Activated naive CD4-positive, alpha-beta T cell treated with anti-CD3 and anti-CD28 coated beads, Interleukin-2, amount 10 ng/mL, durations not matched to agents 7 days and 5 days (primary cell): ENCODE measurements at regions not wholly inside any gene's neighbourhood (a gene's known extent, or its start where the extent isn't known, plus 50 kb on each side); places are given as distances from the start of the nearest gene placed in this dataset.

Source experiments
- CTCF ChIA-PET: fragments of 350-600 bp; sonication (Branson Sonifier 250); formaldehyde crosslinking; loops from one replicate; lab custom pipeline; 2021; ENCODE audit warnings: antibody characterized with exemption; lab: Charles Lee
- DNase-seq: peaks from one replicate; pipeline ENCODE4 v3.0.0-alpha.2; 2020
- H3K27ac Mint-ChIP-seq: one replicate; pipeline ENCODE4 v1.8.0; 2021; ENCODE audit warnings: mild to moderate bottlenecking, moderate library complexity, mixed read lengths
- H3K27me3 Mint-ChIP-seq: one replicate; pipeline ENCODE4 v1.8.0; 2021; ENCODE audit warnings: mild to moderate bottlenecking, mixed read lengths
- H3K36me3 Mint-ChIP-seq: one replicate; pipeline ENCODE4 v1.8.0; 2021; ENCODE audit warnings: mixed read lengths
- H3K4me1 Mint-ChIP-seq: one replicate; pipeline ENCODE4 v1.8.0; 2021; ENCODE audit warnings: mixed read lengths
- H3K4me3 Mint-ChIP-seq: one replicate; pipeline ENCODE4 v1.8.0; 2021; ENCODE audit warnings: mild to moderate bottlenecking, moderate library complexity, mixed read lengths
- H3K9me3 Mint-ChIP-seq: one replicate; pipeline ENCODE4 v1.8.0; 2021; ENCODE audit warnings: mixed read lengths

DNA sequence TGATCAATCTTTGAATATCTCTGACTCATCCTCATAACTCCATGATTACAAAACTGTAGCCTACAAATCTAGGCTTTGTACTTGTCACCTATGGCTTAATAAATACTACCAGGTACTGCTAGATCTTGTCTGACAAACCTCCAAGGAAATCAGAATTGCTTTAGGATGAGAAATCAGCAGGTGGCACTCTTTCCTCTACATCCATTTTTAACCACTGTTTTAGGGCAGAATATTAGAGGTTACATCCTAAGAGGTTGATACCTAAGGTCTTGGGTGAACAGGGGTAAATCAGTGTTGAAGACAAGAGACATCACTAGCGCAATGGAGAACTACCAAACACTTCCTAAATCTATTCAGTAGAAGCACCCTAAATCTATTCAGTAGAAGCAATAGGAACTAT, 63.1 kb upstream of the SOX5 start:
- no peak for DNase-seq
- Mint-ChIP-seq H3K36me3 (no peaks in the 10 kb centered on the region), H3K27ac (no peak overlapping the region), H3K27me3 (no peaks in the 10 kb centered on the region), H3K9me3 (no peaks in the 10 kb centered on the region), H3K4me1 (no peaks in the 10 kb centered on the region), H3K4me3 (no peak overlapping the region)
- CTCF ChIA-PET: no interaction called here

DNA sequence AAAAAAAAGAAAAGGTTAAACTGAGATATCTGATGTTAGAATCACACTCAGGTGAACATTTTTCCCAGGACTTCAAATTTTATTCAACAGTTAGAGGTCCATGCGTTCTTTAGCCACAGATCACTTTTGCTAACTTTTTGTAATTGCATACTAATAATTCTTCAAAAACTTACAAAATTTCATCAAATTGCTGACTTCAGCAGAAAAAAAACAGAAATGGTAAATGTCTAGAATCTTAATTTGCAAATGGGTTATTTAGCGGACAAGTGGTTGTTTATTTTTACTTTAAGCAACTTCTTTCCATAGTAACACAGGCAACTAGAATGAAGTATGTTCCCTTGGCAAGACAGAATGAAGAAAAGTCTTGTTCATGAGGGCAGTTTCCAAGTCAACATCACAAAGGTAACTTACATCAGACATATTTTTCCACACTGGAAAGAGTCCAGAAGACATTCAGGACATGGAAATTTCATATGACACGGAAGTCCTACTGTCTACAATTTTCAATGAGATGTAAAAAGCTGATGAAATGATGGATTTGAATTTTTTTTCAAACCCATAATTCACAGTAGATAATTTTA, 62.5 kb upstream of the SOX5 start:
- Mint-ChIP-seq H3K4me1 (no peaks in the 10 kb centered on the region), H3K36me3 (no peaks in the 10 kb centered on the region), H3K27ac (no peak overlapping the region), H3K4me3 (no peak overlapping the region), H3K9me3 (no peaks in the 10 kb centered on the region), H3K27me3 (no peaks in the 10 kb centered on the region)
- CTCF ChIA-PET: no interaction called here
- no peak for DNase-seq

DNA sequence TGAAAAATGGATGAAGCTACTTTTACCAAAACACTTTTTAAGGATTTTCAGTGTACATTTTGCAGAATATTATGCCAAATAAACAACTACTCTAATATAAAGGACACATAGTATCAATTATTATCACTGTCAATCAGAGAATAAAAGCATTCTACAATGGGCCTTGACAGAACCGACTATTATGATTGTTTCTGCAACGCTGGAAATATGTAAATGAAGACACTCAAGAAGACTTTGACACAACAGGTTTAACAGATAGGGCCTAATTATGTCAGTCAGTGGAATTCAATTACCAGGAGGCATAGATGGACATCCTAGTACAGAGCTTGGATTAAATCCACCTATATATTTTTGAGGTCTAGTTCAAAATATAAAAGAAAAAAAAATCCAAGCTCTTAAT, 58.7 kb upstream of the SOX5 start:
- no peaks in the 10 kb centered on the region for H3K36me3 Mint-ChIP-seq
- H3K9me3 Mint-ChIP-seq: no peaks in the 10 kb centered on the region
- H3K4me3 Mint-ChIP-seq: no peak overlapping the region
- CTCF ChIA-PET: interaction anchor here (0.7 kb wide), 1 partner anchor 803 kb away, joined by 3 read pairs; no protein-coding TSS in a partner anchor
- H3K4me1 Mint-ChIP-seq: no peaks in the 10 kb centered on the region
- no peak for DNase-seq
- H3K27me3 Mint-ChIP-seq: no peaks in the 10 kb centered on the region
- no peak overlapping the region for H3K27ac Mint-ChIP-seq
